MCF 10A (cell line): ENCODE measurements at regions not wholly inside any gene's neighbourhood (a gene's known extent, or its start where the extent isn't known, plus 50 kb on each side); places are given as distances from the start of the nearest gene placed in this dataset.

Experiments used
- BruUV-seq: library from RNA; stranded (reverse); fragments of 400-500 nt; replicated peaks from 2 replicates; lab custom pipeline; 2021; lab: Mats Ljungman, UMichigan
- CTCF ChIA-PET: fragments of 300-600 bp; sonication (Branson Sonifier 250); formaldehyde crosslinking; extraction: SDS; loops from one replicate; lab custom pipeline; 2021; ENCODE audit warnings: antibody characterized with exemption, inconsistent platforms; lab: Yijun Ruan, JAX
- POLR2A ChIA-PET: fragments of 300-600, 350-650 bp; sonication (Branson Sonifier 250); formaldehyde crosslinking; extraction: SDS; loops from one replicate; lab custom pipeline; 2020; ENCODE audit warnings: antibody characterized with exemption, inconsistent platforms; lab: Yijun Ruan, JAX
- DNase-seq: peaks from one replicate; pipeline ENCODE4 v3.0.0-alpha.2; 2018; ENCODE audit not compliant: unreplicated experiment
- H3K27ac Mint-ChIP-seq: one replicate; pipeline ENCODE4 v1.8.0; 2022; ENCODE audit warnings: mild to moderate bottlenecking, low read depth, mixed read lengths; ENCODE audit not compliant: unreplicated experiment
- H3K27me3 Mint-ChIP-seq: one replicate; pipeline ENCODE4 v1.8.0; 2022; ENCODE audit warnings: mixed read lengths; ENCODE audit not compliant: insufficient read depth, unreplicated experiment
- H3K36me3 Mint-ChIP-seq: one replicate; pipeline ENCODE4 v1.8.0; 2022; ENCODE audit warnings: mild to moderate bottlenecking, moderate library complexity, mixed read lengths; ENCODE audit not compliant: insufficient read depth, unreplicated experiment
- H3K4me1 Mint-ChIP-seq: one replicate; pipeline ENCODE4 v1.8.0; 2022; ENCODE audit warnings: mixed read lengths; ENCODE audit not compliant: insufficient read depth, unreplicated experiment
- H3K4me3 Mint-ChIP-seq: one replicate; pipeline ENCODE4 v1.8.0; 2022; ENCODE audit warnings: mild to moderate bottlenecking, moderate library complexity, mixed read lengths; ENCODE audit not compliant: unreplicated experiment
- H3K9me3 Mint-ChIP-seq: one replicate; pipeline ENCODE4 v1.8.0; 2022; ENCODE audit warnings: mixed read lengths; ENCODE audit not compliant: unreplicated experiment
- intact Hi-C: fragments of 100-400 bp; cut with micrococcal nuclease; formaldehyde crosslinking; loops from 2 replicates; pipeline ENCODE4 v1.14.1; 2022
- TF ChIP-seq, protein P1 (sequence below): fragments of 200-600 bp; IDR thresholded peaks from one replicate; pipeline ENCODE4 v1.8.0; 2022; ENCODE audit warnings: antibody characterized with exemption, mild to moderate bottlenecking; ENCODE audit not compliant: unreplicated experiment

DNA sequence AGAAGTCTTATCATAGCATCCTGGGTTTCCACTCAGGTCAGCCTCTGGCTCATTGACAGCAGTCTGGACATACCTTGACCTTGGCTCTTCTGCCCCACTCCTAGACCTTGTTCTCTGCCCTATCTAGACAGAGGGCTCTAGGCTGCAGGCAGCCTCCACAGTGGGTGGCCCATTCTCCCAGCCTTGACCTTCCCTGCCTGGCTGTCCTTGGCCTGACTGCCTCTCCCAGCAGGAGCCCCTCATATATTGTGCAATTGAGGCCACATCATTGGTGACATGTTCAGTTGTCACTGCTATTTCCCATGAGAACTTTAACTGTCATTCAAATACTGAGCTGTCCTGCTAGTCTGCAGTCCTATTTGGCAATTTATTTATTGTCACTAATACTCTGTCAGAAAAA, 503.4 kb downstream of the PLXNA4 start:
- intact Hi-C loops, result no loop called here
- BruUV-seq, result no TSS peak

DNA sequence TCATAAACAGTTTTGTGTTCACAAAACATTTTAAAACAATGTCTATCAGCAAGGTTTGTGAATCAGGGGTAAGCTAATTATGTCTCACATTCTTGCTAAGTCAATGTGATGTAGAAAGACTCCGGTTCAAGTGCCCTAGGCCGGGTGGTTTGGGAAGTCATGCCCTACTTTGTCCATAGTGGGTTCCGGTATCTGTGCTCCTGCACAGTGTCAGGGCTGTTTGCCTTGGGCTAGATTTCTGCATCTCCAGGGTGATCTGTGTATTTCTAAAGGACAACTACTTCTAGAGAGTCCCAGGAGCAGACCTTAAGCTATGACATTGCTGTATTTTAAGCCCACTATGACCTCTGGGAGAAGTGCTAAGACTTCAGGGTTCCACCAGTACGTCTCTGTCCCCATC, 504.1 kb downstream of the PLXNA4 start:
- Mint-ChIP-seq H3K36me3 (no peaks in the 10 kb centered on the region), H3K4me1 (no peaks in the 10 kb centered on the region), H3K27ac (no peak overlapping the region), H3K4me3 (no peak overlapping the region), H3K9me3 (no peaks in the 10 kb centered on the region), H3K27me3 (no peaks in the 10 kb centered on the region)
- TF ChIP-seq, protein P1, sequence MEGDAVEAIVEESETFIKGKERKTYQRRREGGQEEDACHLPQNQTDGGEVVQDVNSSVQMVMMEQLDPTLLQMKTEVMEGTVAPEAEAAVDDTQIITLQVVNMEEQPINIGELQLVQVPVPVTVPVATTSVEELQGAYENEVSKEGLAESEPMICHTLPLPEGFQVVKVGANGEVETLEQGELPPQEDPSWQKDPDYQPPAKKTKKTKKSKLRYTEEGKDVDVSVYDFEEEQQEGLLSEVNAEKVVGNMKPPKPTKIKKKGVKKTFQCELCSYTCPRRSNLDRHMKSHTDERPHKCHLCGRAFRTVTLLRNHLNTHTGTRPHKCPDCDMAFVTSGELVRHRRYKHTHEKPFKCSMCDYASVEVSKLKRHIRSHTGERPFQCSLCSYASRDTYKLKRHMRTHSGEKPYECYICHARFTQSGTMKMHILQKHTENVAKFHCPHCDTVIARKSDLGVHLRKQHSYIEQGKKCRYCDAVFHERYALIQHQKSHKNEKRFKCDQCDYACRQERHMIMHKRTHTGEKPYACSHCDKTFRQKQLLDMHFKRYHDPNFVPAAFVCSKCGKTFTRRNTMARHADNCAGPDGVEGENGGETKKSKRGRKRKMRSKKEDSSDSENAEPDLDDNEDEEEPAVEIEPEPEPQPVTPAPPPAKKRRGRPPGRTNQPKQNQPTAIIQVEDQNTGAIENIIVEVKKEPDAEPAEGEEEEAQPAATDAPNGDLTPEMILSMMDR, result no peak
- ChIA-PET POLR2A (interaction anchor here (0.7 kb wide), 1 partner anchor 77 kb away, joined by 3 read pairs; no protein-coding TSS in a partner anchor), CTCF (interaction anchor here (0.6 kb wide), 1 partner anchor 157 kb away, joined by 3 read pairs; no protein-coding TSS in a partner anchor)
- no peak for DNase-seq
- BruUV-seq, result no TSS peak
- intact Hi-C loops, result no loop called here

More for the DNA sequence above, 503.4 kb downstream of the PLXNA4 start:
- TF ChIP-seq, protein P1, result no peak
- no peak for DNase-seq
- H3K9me3 Mint-ChIP-seq, result no peaks in the 10 kb centered on the region
- H3K27me3 Mint-ChIP-seq, result no peaks in the 10 kb centered on the region
- CTCF ChIA-PET, result no interaction called here
- H3K36me3 Mint-ChIP-seq, result no peaks in the 10 kb centered on the region
- POLR2A ChIA-PET, result no interaction called here
- H3K4me3 Mint-ChIP-seq, result no peak overlapping the region
- H3K4me1 Mint-ChIP-seq, result no peaks in the 10 kb centered on the region
- no peak overlapping the region for H3K27ac Mint-ChIP-seq

DNA sequence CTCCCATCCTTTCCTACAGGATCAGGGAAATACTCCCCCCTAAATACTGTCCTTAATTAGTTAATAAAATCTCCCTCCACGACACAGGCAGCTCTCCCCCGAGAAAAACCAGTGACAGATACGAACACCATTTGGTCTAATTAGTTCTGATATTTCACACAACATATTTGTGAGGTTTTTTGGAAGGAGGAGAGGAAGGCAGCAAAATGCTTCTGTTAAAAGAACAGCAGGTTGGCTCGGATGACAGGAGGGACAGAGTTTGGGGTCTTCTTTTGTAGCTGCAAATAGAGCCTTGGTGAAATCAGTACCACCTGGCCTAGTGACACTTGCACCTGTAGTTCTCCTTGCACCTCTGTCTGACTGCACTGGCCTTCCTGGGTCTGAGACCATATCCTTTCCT, 507.0 kb downstream of the PLXNA4 start:
- Mint-ChIP-seq H3K27me3 (no peaks in the 10 kb centered on the region), H3K36me3 (no peaks in the 10 kb centered on the region), H3K9me3 (no peaks in the 10 kb centered on the region), H3K4me3 (no peak overlapping the region), H3K27ac (no peak overlapping the region), H3K4me1 (peaks cover 11% of the 10 kb centered on the region)
- ChIA-PET POLR2A (no interaction called here), CTCF (interaction anchor here (0.7 kb wide), 2 partner anchors 80 to 413 kb away, joined by 3 read pairs; no protein-coding TSS in a partner anchor)
- no peak for DNase-seq
- intact Hi-C loops, result loop anchor here (5.0 kb wide), 1 partner anchor 78 kb away; no protein-coding TSS in a partner anchor
- TF ChIP-seq, protein P1, result no peak
- no TSS peak for BruUV-seq

DNA sequence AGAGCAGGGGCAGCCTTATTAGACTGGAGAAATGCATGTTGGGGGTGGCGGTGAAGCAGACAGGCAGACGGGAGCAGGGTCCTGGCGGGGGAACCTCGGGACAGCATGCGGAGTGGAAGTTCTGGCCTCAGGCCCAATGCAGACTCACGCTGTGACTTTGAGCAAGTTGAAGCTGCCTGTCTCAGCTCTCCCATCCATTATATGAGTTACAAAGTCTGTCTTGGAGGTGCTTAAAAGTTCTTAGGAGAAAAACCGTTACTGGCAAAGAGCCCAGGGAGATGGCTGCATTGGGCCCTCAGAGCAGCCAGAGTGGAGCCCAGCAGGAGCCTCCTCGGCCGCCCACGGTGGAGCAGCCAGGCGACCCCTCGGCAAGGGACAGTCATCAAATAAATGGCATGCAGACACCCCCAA, 509.5 kb downstream of the PLXNA4 start:
- no TSS peak for BruUV-seq
- H3K9me3 Mint-ChIP-seq, result no peaks in the 10 kb centered on the region
- CTCF ChIA-PET, result interaction anchor here (0.9 kb wide), 1 partner anchor 12 kb away, joined by 3 read pairs; no protein-coding TSS in a partner anchor
- intact Hi-C loops, result loop anchor here (5.0 kb wide), 1 partner anchor 81 kb away; no protein-coding TSS in a partner anchor
- no peak overlapping the region for H3K4me3 Mint-ChIP-seq
- TF ChIP-seq, protein P1, result no peak
- POLR2A ChIA-PET, result interaction anchor here (0.7 kb wide), 1 partner anchor 514 kb away, joined by 3 read pairs; no protein-coding TSS in a partner anchor
- no peak overlapping the region for H3K27ac Mint-ChIP-seq
- no peaks in the 10 kb centered on the region for H3K27me3 Mint-ChIP-seq
- H3K4me1 Mint-ChIP-seq, result peaks cover 11% of the 10 kb centered on the region
- no peak for DNase-seq
- H3K36me3 Mint-ChIP-seq, result no peaks in the 10 kb centered on the region
